ENCODE measurements at regions not wholly inside any gene's neighbourhood (a gene's known extent, or its start where the extent isn't known, plus 50 kb on each side); places are given as distances from the start of the nearest gene placed in this dataset.

DNA sequence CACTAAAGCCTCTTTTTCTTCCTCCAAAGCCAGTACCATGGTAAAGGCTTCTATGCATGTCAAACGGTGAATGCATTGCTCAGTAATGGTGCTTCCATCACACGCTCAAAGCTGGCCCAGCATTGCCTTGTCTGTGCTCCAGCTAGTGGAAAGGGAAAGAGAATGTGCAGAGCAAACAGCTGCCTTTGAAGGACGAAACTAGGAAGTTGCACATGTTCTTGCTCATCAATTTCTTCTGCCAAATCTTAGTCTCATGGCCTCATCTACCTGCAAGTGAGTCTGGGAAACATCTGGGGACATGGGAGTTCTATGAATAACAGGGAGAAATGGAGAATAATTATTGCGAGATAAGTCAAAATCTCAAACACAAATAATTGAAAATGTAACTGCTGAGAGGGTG lies 216.5 kb upstream of the SSTR4 start:
- TF ChIP-seq MTA3 (IDR thresholded peaks at IDR 0.05; ENCODE audit: borderline replicate concordance) (no peak), STAG1 (CRISPR knock-in tag; IDR thresholded peaks at IDR 0.05; ENCODE audit: borderline replicate concordance) (no peak), POLR2B (IDR thresholded peaks at IDR 0.05; ENCODE audit: low read depth, partially characterized antibody) (no peak), GTF2A2 (tag; IDR thresholded peaks at IDR 0.05) (no peak), NFRKB (IDR thresholded peaks at IDR 0.05; ENCODE audit: low read depth) (no peak), YY1 (IDR thresholded peaks at IDR 0.05; ENCODE audit: borderline replicate concordance in 1 of 3, control insufficient read depth in 1 of 3, extremely low read depth in 1 of 3, insufficient read depth in 3 of 3, insufficient read length in 1 of 3, insufficient replicate concordance in 2 of 3, low read depth in 1 of 3, low read length in 2 of 3) (no peak), SAP30 (IDR thresholded peaks at IDR 0.05; ENCODE audit: borderline replicate concordance, insufficient read depth, low read depth, low read length, poor library complexity, severe bottlenecking) (no peak)

Data from K562 (cell line).